ENCODE measurements at regions not wholly inside any gene's neighbourhood (a gene's known extent, or its start where the extent isn't known, plus 50 kb on each side); places are given as distances from the start of the nearest gene placed in this dataset.

DNA sequence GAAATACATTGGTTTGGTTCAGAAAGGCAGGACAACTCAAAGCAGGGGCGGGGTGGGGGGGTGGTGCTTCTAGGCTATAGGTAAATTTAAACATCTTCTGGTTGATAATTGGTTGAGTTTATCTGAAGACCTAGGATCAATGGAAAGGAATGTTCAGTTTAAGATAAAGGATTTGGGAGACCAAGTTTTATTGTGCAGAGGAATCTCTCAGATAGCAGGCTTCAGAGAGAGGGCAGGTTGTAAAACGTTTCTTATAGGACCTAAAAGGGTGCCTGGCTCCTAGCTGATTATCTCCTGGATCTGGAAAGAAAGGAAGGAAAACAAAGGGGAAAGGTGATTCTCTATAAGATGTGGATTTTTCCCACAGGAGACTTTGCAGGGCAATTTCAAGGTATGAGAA lies 94.0 kb downstream of the TMEM47 start:
- Histone ChIP-seq H3K9me3 (ENCODE audit: insufficient read depth, low read depth, low read length) (no peaks in the 10 kb centered on the region), H3K9me2 (replicated peaks; ENCODE audit: low read depth, low read length) (no peaks in the 10 kb centered on the region), H3K4me1 (ENCODE audit: insufficient read depth, low read length, poor library complexity, severe bottlenecking) (no peaks in the 10 kb centered on the region), H3K36me3 (ENCODE audit: insufficient read depth, low read length) (no peaks in the 10 kb centered on the region), H3K79me2 (ENCODE audit: insufficient read depth, low read length) (no peaks in the 10 kb centered on the region), H3K4me2 (ENCODE audit: low read depth, low read length, poor library complexity, severe bottlenecking) (no peak overlapping the region), H3K27me3 (ENCODE audit: insufficient read depth, low read length, poor library complexity, severe bottlenecking) (no peaks in the 10 kb centered on the region), H4K20me1 (ENCODE audit: insufficient read depth, low read length, poor library complexity, severe bottlenecking) (no peaks in the 10 kb centered on the region), H3K9ac (ENCODE audit: low read depth, low read length, poor library complexity, severe bottlenecking) (no peak overlapping the region), H2AFZ (ENCODE audit: low read length) (no peak overlapping the region), H3F3A (ENCODE audit: low read depth) (no peaks in the 10 kb centered on the region), H3K4me3 (ENCODE audit: low read length, poor library complexity, severe bottlenecking) (no peak overlapping the region)
- TF ChIP-seq, protein P1, sequence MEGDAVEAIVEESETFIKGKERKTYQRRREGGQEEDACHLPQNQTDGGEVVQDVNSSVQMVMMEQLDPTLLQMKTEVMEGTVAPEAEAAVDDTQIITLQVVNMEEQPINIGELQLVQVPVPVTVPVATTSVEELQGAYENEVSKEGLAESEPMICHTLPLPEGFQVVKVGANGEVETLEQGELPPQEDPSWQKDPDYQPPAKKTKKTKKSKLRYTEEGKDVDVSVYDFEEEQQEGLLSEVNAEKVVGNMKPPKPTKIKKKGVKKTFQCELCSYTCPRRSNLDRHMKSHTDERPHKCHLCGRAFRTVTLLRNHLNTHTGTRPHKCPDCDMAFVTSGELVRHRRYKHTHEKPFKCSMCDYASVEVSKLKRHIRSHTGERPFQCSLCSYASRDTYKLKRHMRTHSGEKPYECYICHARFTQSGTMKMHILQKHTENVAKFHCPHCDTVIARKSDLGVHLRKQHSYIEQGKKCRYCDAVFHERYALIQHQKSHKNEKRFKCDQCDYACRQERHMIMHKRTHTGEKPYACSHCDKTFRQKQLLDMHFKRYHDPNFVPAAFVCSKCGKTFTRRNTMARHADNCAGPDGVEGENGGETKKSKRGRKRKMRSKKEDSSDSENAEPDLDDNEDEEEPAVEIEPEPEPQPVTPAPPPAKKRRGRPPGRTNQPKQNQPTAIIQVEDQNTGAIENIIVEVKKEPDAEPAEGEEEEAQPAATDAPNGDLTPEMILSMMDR (conservative IDR thresholded peaks at IDR 0.05; ENCODE audit: low read length): no peak
- TF ChIP-seq EZH2phosphoT487 (IDR thresholded peaks at IDR 0.05; ENCODE audit: borderline replicate concordance): no peak

DNA sequence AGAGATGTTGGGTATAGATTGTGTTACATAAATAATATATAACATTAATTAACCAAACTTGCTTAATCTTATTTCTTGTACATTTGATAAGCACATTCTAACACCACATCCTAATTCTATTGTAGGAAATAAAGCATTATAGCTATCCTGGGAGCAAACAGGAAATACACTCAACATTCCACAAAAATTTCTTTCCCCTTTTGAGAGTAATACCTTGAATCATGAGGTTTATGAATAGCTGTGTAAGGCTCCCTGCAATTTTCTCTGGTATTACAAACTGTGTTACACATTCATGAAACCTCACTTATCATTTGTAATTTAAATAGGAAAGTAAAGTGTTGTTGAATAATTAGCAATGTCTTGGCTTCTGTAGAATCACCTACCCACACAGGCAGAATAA lies 95.1 kb downstream of the TMEM47 start:
- Histone ChIP-seq H3K27me3 (ENCODE audit: insufficient read depth, low read length, poor library complexity, severe bottlenecking) (no peaks in the 10 kb centered on the region), H3K9me2 (replicated peaks; ENCODE audit: low read depth, low read length) (no peaks in the 10 kb centered on the region), H3K4me3 (ENCODE audit: low read length, poor library complexity, severe bottlenecking) (no peak overlapping the region), H3K9ac (ENCODE audit: low read depth, low read length, poor library complexity, severe bottlenecking) (no peak overlapping the region), H3K79me2 (ENCODE audit: insufficient read depth, low read length) (no peaks in the 10 kb centered on the region), H3K9me3 (ENCODE audit: insufficient read depth, low read depth, low read length) (no peaks in the 10 kb centered on the region), H4K20me1 (ENCODE audit: insufficient read depth, low read length, poor library complexity, severe bottlenecking) (no peaks in the 10 kb centered on the region), H3K4me2 (ENCODE audit: low read depth, low read length, poor library complexity, severe bottlenecking) (no peak overlapping the region), H3F3A (ENCODE audit: low read depth) (no peaks in the 10 kb centered on the region), H3K36me3 (ENCODE audit: insufficient read depth, low read length) (no peaks in the 10 kb centered on the region), H2AFZ (ENCODE audit: low read length) (no peak overlapping the region), H3K4me1 (ENCODE audit: insufficient read depth, low read length, poor library complexity, severe bottlenecking) (no peaks in the 10 kb centered on the region)
- TF ChIP-seq EZH2phosphoT487 (IDR thresholded peaks at IDR 0.05; ENCODE audit: borderline replicate concordance): no peak
- TF ChIP-seq, protein P1 (conservative IDR thresholded peaks at IDR 0.05; ENCODE audit: low read length): no peak

DNA sequence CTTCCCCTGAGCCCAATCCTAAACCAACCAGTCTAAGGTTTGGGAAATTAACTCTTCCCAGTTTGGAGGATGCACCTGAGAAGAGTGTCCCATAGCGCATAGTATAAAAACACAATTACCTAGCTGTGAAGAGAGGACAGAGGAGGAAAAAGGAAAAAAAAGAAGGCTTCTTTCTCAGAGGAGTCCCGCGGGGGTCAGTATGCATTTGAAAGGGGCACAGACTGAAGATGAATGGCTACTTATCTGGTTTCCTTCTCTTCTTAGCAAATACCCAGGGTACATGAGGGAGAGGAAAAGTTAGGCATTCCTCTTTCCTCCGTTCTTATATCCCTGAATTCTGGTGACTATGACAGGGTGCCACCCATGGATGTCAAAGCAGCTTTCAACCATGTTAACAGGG lies 96.9 kb downstream of the TMEM47 start:
- H3K79me2 ChIP-seq (ENCODE audit: insufficient read depth, low read length): no peaks in the 10 kb centered on the region
- H3K9ac ChIP-seq (ENCODE audit: low read depth, low read length, poor library complexity, severe bottlenecking): no peak overlapping the region
- no peak overlapping the region for H3K4me3 ChIP-seq (ENCODE audit: low read length, poor library complexity, severe bottlenecking)
- H4K20me1 ChIP-seq (ENCODE audit: insufficient read depth, low read length, poor library complexity, severe bottlenecking): no peaks in the 10 kb centered on the region
- H3K4me2 ChIP-seq (ENCODE audit: low read depth, low read length, poor library complexity, severe bottlenecking): no peak overlapping the region
- no peaks in the 10 kb centered on the region for H3K9me2 ChIP-seq (replicated peaks; ENCODE audit: low read depth, low read length)
- H3F3A ChIP-seq (ENCODE audit: low read depth): no peaks in the 10 kb centered on the region
- no peaks in the 10 kb centered on the region for H3K27me3 ChIP-seq (ENCODE audit: insufficient read depth, low read length, poor library complexity, severe bottlenecking)
- H3K4me1 ChIP-seq (ENCODE audit: insufficient read depth, low read length, poor library complexity, severe bottlenecking): no peaks in the 10 kb centered on the region
- no peaks in the 10 kb centered on the region for H3K36me3 ChIP-seq (ENCODE audit: insufficient read depth, low read length)
- no peak overlapping the region for H2AFZ ChIP-seq (ENCODE audit: low read length)
- no peaks in the 10 kb centered on the region for H3K9me3 ChIP-seq (ENCODE audit: insufficient read depth, low read depth, low read length)
- TF ChIP-seq, protein P1 (conservative IDR thresholded peaks at IDR 0.05; ENCODE audit: low read length): no peak
- TF ChIP-seq EZH2phosphoT487 (IDR thresholded peaks at IDR 0.05; ENCODE audit: borderline replicate concordance): no peak
